ENCODE measurements at regions not wholly inside any gene's neighbourhood (a gene's known extent, or its start where the extent isn't known, plus 50 kb on each side); places are given as distances from the start of the nearest gene placed in this dataset.

DNA sequence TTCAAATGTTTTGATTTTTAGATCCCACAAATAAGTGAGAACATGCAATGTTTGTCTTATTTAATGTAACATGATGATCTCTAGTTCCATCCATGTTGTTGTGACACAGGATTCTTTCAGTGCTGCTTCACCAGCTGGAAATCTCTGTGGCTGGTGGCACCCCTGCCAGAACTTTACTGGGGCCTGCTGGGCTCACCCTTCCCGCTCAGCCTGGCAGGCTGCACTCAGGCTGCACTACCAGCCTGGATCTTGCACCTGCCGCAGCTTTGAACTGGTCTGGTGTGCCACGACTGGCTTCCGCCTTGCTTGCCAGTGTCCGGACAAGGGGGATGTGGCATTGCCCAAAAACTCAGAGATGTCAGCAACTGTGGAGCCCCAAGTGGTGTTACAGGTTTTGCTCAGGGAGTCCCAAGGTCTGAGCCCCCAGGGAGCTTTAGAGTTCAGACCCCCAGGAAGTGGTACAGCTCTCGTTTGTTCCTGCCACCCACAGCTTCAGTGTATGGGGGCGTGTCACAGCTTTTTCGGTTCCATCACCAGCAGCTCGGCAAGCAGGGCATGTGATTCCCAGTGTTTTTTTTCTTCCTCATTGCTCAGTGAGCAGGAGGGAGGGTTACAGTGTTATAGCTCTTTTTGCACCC is 72.3 kb upstream of the SYNCRIP start:
- Histone ChIP-seq H3K23me2 (ENCODE audit: insufficient read length, low read depth, low read length, poor library complexity, severe bottlenecking) (no peaks in the 10 kb centered on the region), H2BK120ac (ENCODE audit: low read depth, low read length, poor library complexity, severe bottlenecking) (no peak overlapping the region), H3K9me3 (ENCODE audit: control insufficient read depth, low read depth, low read length) (no peaks in the 10 kb centered on the region), H3K79me1 (ENCODE audit: insufficient read depth, low read depth, low read length, poor library complexity, severe bottlenecking) (no peaks in the 10 kb centered on the region), H3K27ac (ENCODE audit: insufficient read length, low read depth, low read length) (no peak overlapping the region), H2BK12ac (ENCODE audit: insufficient read length, low read depth, low read length) (no peak overlapping the region), H3K4me2 (ENCODE audit: insufficient read depth, insufficient read length, low read length) (no peak overlapping the region), H3K23ac (ENCODE audit: insufficient read length, low read depth, low read length) (no peak overlapping the region), H3K4me1 (ENCODE audit: insufficient read depth, low read length) (no peaks in the 10 kb centered on the region), H3T11ph (ENCODE audit: low read length) (no peak overlapping the region), H2BK5ac (ENCODE audit: insufficient read length, low read length) (no peak overlapping the region), H4K91ac (ENCODE audit: insufficient read length, low read depth, low read length) (no peak overlapping the region), H2AK5ac (ENCODE audit: insufficient read length, low read length) (no peak overlapping the region), H3K4ac (ENCODE audit: low read depth, low read length) (no peak overlapping the region), H4K8ac (replicated peaks; ENCODE audit: insufficient read length, low read depth, low read length) (no peak overlapping the region), H3K14ac (ENCODE audit: insufficient read depth, low read length) (no peak overlapping the region; the same call in 1 of the 2 replicates), H3K18ac (ENCODE audit: insufficient read length, low read depth, low read length) (no peak overlapping the region), H3K9ac (ENCODE audit: extremely low read depth, insufficient read length, low read length) (no peak overlapping the region), H3K79me2 (ENCODE audit: insufficient read depth, low read length) (no peaks in the 10 kb centered on the region), H3K56ac (ENCODE audit: insufficient read length, low read depth, low read length) (no peak overlapping the region), H2BK20ac (ENCODE audit: low read depth, low read length, poor library complexity, severe bottlenecking) (no peak overlapping the region), H4K20me1 (ENCODE audit: control insufficient read depth, insufficient read depth, insufficient read length) (no peaks in the 10 kb centered on the region), H3K27me3 (ENCODE audit: insufficient read depth, low read length) (no peaks in the 10 kb centered on the region), H2AFZ (ENCODE audit: low read length) (no peak overlapping the region), H4K5ac (ENCODE audit: insufficient read length, low read depth, low read length) (no peak overlapping the region), H2BK15ac (ENCODE audit: low read depth, low read length) (no peak overlapping the region)
- Mint-ChIP-seq H3K27me3 (ENCODE audit: low read depth) (no peaks in the 10 kb centered on the region), H3K36me3 (ENCODE audit: insufficient read depth in 1 of 3, low read depth in 3 of 3) (peaks cover 0 to 3% (median 0%) of the 10 kb centered on the region in 3 experiments; a peak in 3 of 7 replicates), H3K27ac (no peak overlapping the region), H3K4me1 (no peaks in the 10 kb centered on the region), H3K9me3 (peaks cover 16 to 21% of the 10 kb centered on the region in 2 experiments), H3K4me3 (no peak overlapping the region)
- DNase-seq: no peak
- no peak for TF ChIP-seq CTCF (conservative IDR thresholded peaks at IDR 0.05)
- no CpG with 5 or more reads among the region's 9 CpGs for WGBS (ENCODE audit: extremely low coverage, insufficient read length, low lambda C conversion rate)
